ENCODE measurements at regions not wholly inside any gene's neighbourhood (a gene's known extent, or its start where the extent isn't known, plus 50 kb on each side); places are given as distances from the start of the nearest gene placed in this dataset.

DNA sequence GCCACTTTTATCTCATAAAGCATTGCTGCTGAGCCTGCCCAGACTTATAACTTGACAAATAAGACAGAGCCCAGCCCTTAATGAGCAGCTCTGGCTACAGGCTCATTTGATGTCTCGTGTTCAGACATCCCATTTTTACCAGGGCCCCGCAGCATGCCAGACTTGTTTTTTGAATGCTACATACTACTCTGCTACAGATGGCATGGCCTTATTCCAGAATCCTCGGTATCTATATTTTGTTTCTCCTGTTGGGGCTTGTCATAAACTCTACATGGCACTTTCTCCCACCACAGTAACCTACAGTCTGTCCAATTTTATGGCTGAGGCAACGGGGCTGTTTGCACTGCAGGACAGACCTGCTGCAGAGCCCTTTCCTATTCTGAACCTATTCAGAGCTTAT lies 179.0 kb upstream of the DDX18 start (continued):
- TF ChIP-seq, protein P1, sequence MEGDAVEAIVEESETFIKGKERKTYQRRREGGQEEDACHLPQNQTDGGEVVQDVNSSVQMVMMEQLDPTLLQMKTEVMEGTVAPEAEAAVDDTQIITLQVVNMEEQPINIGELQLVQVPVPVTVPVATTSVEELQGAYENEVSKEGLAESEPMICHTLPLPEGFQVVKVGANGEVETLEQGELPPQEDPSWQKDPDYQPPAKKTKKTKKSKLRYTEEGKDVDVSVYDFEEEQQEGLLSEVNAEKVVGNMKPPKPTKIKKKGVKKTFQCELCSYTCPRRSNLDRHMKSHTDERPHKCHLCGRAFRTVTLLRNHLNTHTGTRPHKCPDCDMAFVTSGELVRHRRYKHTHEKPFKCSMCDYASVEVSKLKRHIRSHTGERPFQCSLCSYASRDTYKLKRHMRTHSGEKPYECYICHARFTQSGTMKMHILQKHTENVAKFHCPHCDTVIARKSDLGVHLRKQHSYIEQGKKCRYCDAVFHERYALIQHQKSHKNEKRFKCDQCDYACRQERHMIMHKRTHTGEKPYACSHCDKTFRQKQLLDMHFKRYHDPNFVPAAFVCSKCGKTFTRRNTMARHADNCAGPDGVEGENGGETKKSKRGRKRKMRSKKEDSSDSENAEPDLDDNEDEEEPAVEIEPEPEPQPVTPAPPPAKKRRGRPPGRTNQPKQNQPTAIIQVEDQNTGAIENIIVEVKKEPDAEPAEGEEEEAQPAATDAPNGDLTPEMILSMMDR (conservative IDR thresholded peaks at IDR 0.05; ENCODE audit: low read depth in 2 of 2) = no peak
- TF ChIP-seq CREB1 (CRISPR knock-in tag; IDR thresholded peaks at IDR 0.05; ENCODE audit: low read depth) (no peak), POLR2AphosphoS5 (IDR thresholded peaks at IDR 0.05; ENCODE audit: low read depth) (no peak)
- TF ChIP-seq, protein P2, sequence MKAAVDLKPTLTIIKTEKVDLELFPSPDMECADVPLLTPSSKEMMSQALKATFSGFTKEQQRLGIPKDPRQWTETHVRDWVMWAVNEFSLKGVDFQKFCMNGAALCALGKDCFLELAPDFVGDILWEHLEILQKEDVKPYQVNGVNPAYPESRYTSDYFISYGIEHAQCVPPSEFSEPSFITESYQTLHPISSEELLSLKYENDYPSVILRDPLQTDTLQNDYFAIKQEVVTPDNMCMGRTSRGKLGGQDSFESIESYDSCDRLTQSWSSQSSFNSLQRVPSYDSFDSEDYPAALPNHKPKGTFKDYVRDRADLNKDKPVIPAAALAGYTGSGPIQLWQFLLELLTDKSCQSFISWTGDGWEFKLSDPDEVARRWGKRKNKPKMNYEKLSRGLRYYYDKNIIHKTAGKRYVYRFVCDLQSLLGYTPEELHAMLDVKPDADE (IDR thresholded peaks at IDR 0.05) = no peak
- TF ChIP-seq, protein P3, sequence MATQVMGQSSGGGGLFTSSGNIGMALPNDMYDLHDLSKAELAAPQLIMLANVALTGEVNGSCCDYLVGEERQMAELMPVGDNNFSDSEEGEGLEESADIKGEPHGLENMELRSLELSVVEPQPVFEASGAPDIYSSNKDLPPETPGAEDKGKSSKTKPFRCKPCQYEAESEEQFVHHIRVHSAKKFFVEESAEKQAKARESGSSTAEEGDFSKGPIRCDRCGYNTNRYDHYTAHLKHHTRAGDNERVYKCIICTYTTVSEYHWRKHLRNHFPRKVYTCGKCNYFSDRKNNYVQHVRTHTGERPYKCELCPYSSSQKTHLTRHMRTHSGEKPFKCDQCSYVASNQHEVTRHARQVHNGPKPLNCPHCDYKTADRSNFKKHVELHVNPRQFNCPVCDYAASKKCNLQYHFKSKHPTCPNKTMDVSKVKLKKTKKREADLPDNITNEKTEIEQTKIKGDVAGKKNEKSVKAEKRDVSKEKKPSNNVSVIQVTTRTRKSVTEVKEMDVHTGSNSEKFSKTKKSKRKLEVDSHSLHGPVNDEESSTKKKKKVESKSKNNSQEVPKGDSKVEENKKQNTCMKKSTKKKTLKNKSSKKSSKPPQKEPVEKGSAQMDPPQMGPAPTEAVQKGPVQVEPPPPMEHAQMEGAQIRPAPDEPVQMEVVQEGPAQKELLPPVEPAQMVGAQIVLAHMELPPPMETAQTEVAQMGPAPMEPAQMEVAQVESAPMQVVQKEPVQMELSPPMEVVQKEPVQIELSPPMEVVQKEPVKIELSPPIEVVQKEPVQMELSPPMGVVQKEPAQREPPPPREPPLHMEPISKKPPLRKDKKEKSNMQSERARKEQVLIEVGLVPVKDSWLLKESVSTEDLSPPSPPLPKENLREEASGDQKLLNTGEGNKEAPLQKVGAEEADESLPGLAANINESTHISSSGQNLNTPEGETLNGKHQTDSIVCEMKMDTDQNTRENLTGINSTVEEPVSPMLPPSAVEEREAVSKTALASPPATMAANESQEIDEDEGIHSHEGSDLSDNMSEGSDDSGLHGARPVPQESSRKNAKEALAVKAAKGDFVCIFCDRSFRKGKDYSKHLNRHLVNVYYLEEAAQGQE (IDR thresholded peaks at IDR 0.05; ENCODE audit: unreplicated experiment) = no peak

DNA sequence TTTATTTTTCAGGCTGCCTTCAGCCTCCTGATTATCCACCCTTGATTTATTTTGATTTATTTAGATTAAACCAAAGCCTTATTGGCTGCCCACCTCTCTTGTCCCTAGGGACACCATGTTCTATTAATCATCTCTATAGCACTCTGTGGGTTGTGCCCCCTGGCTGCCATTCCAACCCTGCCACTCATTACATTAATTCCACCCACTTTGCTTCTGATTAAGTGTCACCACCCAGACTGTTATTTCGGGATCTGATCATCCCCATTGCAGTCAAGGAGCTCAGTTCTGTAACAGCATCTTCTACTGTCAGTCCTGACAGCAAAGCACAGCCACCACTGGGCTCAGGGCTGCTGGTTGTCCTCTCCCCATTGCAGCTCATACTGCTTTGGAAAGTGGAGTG lies 175.1 kb upstream of the DDX18 start:
- no peak overlapping the region for H3K27ac ChIP-seq (ENCODE audit: low read depth)

More for the DNA sequence above, 175.1 kb upstream of the DDX18 start:
- TF ChIP-seq EZH2 (IDR thresholded peaks at IDR 0.05; ENCODE audit: low read depth, unreplicated experiment) (no peak), ZNF331 (CRISPR knock-in tag; IDR thresholded peaks at IDR 0.05; ENCODE audit: low read depth) (no peak), NANOG (IDR thresholded peaks at IDR 0.05; ENCODE audit: borderline replicate concordance) (no peak), CREB1 (CRISPR knock-in tag; IDR thresholded peaks at IDR 0.05; ENCODE audit: low read depth) (no peak)
- TF ChIP-seq, protein P3 (IDR thresholded peaks at IDR 0.05; ENCODE audit: unreplicated experiment) = no peak
- H3K4me2 ChIP-seq = no peak overlapping the region
- H3K4me1 ChIP-seq (ENCODE audit: insufficient read depth) = no peaks in the 10 kb centered on the region
- Mint-ChIP-seq H3K4me1 (no peaks in the 10 kb centered on the region), H3K4me3 (no peak overlapping the region), H3K9me3 (peaks cover 30% of the 10 kb centered on the region), H3K27me3 (ENCODE audit: insufficient read depth, low read depth, poor library complexity) (peaks cover 3% of the 10 kb centered on the region), H3K36me3 (ENCODE audit: low read depth) (peaks cover 14% of the 10 kb centered on the region), H3K27ac (no peak overlapping the region)
- no peaks in the 10 kb centered on the region for H3K36me3 ChIP-seq (ENCODE audit: insufficient read depth)
- no peak overlapping the region for H3K4me3 ChIP-seq
- H2AFZ ChIP-seq = no peak overlapping the region
- 0 out of 2 replicates have a peak, but pooled peaks cover 5% of the 10 kb centered on the region for H3K9me2 ChIP-seq (ENCODE audit: insufficient read depth)
- no peak for ATAC-seq
- DNase-seq (ENCODE audit: low spot score) = no peak
- no peaks in the 10 kb centered on the region for H4K20me1 ChIP-seq (replicated peaks; ENCODE audit: insufficient read depth)
- H3F3A ChIP-seq (replicated peaks; ENCODE audit: low read depth) = no peaks in the 10 kb centered on the region
- H3K79me2 ChIP-seq (replicated peaks; ENCODE audit: insufficient read depth) = no peaks in the 10 kb centered on the region
- H3K27me3 ChIP-seq (ENCODE audit: insufficient read depth) = no peaks in the 10 kb centered on the region
